Skeletal muscle satellite cell (primary cell): ENCODE measurements at regions not wholly inside any gene's neighbourhood (a gene's known extent, or its start where the extent isn't known, plus 50 kb on each side); places are given as distances from the start of the nearest gene placed in this dataset.
"Not testable (repeated sequence)": the region's sequence is repeated elsewhere in the genome, so short reads cannot be mapped to it uniquely, and the experiment has no call there.

Source experiments
- H3K27me3 ChIP-seq: 2 replicates; pipeline ENCODE4 v1.7.0; 2013; ENCODE audit warnings: low read length; ENCODE audit not compliant: control insufficient read depth, insufficient read depth
- H3K36me3 ChIP-seq: 2 replicates; pipeline ENCODE4 v1.7.0; 2013; ENCODE audit warnings: mild to moderate bottlenecking, control low read depth, low read length; ENCODE audit not compliant: insufficient read depth
- H3K4me1 ChIP-seq: 2 replicates; pipeline ENCODE4 v1.7.0; 2013; ENCODE audit warnings: low read length; ENCODE audit not compliant: control insufficient read depth, insufficient read depth
- H3K4me2 ChIP-seq: 2 replicates; pipeline ENCODE4 v1.7.0; 2013; ENCODE audit warnings: mild to moderate bottlenecking, low read length
- H3K4me3 ChIP-seq: 2 replicates; pipeline ENCODE4 v1.7.0; 2013; ENCODE audit warnings: low read length
- H3K9ac ChIP-seq: 2 replicates; pipeline ENCODE4 v1.7.0; 2013; ENCODE audit warnings: mild to moderate bottlenecking, low read depth, low read length, moderate library complexity
- H3K9me3 ChIP-seq: replicated peaks from 2 replicates; pipeline ENCODE4 v1.7.0; 2013; ENCODE audit warnings: mild to moderate bottlenecking, control low read depth, low read length

GRCh38 chr4:78660559-78660958 is 109.0 kb downstream of the ANXA3 start:
- Histone ChIP-seq H3K9ac (no peak overlapping the region), H3K4me3 (no peak overlapping the region), H3K9me3 (no peaks in the 10 kb centered on the region), H3K36me3 (no peaks in the 10 kb centered on the region), H3K27me3 (no peaks in the 10 kb centered on the region), H3K4me1 (peaks cover 21% of the 10 kb centered on the region), H3K4me2 (no peak overlapping the region)

DNA sequence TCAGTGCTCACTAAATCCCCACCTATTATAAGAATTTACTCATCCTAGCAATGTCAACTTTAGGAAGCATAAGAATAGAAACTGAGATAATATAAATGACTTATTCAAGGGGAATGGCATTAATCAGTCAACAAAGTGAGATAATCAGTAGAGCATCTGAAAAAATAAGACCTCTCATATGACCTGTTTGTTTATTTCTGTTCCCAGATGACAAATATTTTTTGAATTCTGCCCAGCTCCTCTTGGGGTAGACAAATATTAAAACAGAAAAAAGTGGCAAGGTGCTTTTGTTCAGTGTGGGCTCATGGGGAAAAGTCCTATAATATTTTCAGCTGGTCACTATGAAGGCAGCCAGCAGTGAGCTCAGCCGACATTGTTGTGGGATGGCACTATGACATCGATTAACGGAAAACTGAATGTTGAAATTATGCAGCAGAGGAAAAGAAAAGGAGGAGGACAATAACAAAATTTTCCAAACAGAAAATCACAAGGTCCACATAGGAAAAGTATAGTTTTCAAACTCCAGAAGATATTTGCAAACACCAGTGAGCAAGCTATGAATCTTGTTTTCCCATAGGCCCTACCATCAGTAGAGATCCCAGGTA is 109.6 kb downstream of the ANXA3 start:
- Histone ChIP-seq H3K27me3 (no peaks in the 10 kb centered on the region), H3K9me3 (no peaks in the 10 kb centered on the region), H3K36me3 (no peaks in the 10 kb centered on the region), H3K9ac (no peak overlapping the region), H3K4me1 (peaks cover 21% of the 10 kb centered on the region), H3K4me2 (peak overlapping the region; percentile 65), H3K4me3 (no peak overlapping the region)

GRCh38 chr4:78661921-78662521 is 110.5 kb downstream of the ANXA3 start:
- Histone ChIP-seq H3K9me3 (no peaks in the 10 kb centered on the region), H3K36me3 (no peaks in the 10 kb centered on the region), H3K4me2 (peak overlapping the region; percentile 65), H3K27me3 (no peaks in the 10 kb centered on the region), H3K4me3 (peak overlapping the region; percentile 36), H3K9ac (no peak overlapping the region), H3K4me1 (peaks cover 21% of the 10 kb centered on the region)

- H3K9ac ChIP-seq, result no peak overlapping the region
- no peak overlapping the region for H3K4me2 ChIP-seq
- no peaks in the 10 kb centered on the region for H3K36me3 ChIP-seq
- no peaks in the 10 kb centered on the region for H3K9me3 ChIP-seq
- peaks cover 20% of the 10 kb centered on the region for H3K4me1 ChIP-seq
- H3K27me3 ChIP-seq, result no peaks in the 10 kb centered on the region
- H3K4me3 ChIP-seq, result no peak overlapping the region
Measured at GRCh38 chr4:78662658-78663057, 111.1 kb downstream of the ANXA3 start.

GRCh38 chr4:78664296-78664695 is 111.9 kb upstream of the BMP2K start:
- not testable (repeated sequence) for H3K9me3 ChIP-seq, H3K9ac ChIP-seq, H3K4me2 ChIP-seq, H3K27me3 ChIP-seq, H3K4me3 ChIP-seq, H3K36me3 ChIP-seq
- peaks cover 15% of the 10 kb centered on the region for H3K4me1 ChIP-seq

DNA sequence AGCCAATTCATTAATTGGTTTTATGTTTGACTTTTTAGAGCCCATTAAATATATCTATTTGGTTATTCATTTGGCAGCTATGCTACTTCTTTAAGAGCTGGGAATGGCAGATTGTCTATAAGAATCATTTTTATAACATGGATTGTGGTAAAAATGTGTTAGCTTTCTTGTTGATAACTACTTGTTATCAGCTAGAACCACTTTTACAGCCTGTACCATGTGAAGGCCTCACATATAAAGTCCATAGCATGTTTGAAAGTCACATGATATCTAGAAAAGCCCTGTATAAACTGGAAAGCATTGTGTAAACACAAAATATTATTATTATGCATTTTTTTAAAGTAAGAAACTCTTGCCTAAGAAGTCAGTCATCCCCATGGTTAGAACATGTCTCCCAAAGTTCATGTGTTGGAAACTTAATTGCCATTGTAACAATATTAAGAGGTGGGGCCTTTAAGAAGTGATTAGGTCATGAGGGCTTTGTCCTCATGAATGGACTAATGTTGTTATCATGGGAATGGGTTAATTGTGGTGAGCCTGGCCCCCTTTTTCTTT is 110.9 kb upstream of the BMP2K start:
- Histone ChIP-seq H3K4me2 (no peak overlapping the region), H3K9me3 (no peaks in the 10 kb centered on the region), H3K9ac (no peak overlapping the region), H3K4me3 (no peak overlapping the region), H3K27me3 (no peaks in the 10 kb centered on the region), H3K36me3 (no peaks in the 10 kb centered on the region), H3K4me1 (peaks cover 15% of the 10 kb centered on the region)

DNA sequence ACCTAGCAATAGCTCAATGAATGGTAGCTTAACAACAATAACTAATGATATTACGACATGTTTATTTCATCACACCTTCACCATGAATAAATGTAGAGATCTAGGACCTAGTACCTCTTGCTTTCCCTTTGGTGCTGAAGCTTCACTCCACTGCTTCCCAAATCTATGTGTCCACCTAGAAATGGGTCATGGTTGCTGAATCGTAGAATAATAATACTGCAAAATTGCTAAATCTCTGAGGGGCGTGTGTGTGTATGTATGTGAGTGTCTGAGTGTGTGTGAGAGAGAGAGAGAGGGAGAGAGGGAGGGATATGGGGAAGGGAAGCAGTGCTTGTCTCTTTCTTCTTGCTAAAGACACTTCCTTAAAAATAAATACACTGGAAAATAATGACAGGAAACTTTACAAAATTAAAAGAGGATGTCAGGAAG is 109.3 kb upstream of the BMP2K start:
- no peaks in the 10 kb centered on the region for H3K36me3 ChIP-seq
- peaks cover 6% of the 10 kb centered on the region for H3K4me1 ChIP-seq
- no peaks in the 10 kb centered on the region for H3K9me3 ChIP-seq
- no peak overlapping the region for H3K4me3 ChIP-seq
- no peak overlapping the region for H3K9ac ChIP-seq
- no peaks in the 10 kb centered on the region for H3K27me3 ChIP-seq
- H3K4me2 ChIP-seq, result no peak overlapping the region

GRCh38 chr4:78667325-78667724 is 108.8 kb upstream of the BMP2K start:
- no peak overlapping the region for H3K4me3 ChIP-seq
- H3K9me3 ChIP-seq, result no peaks in the 10 kb centered on the region
- H3K36me3 ChIP-seq, result no peaks in the 10 kb centered on the region
- no peaks in the 10 kb centered on the region for H3K27me3 ChIP-seq
- no peak overlapping the region for H3K9ac ChIP-seq
- H3K4me1 ChIP-seq, result peaks cover 2% of the 10 kb centered on the region
- no peak overlapping the region for H3K4me2 ChIP-seq

- H3K9ac ChIP-seq, result no peak overlapping the region
- no peaks in the 10 kb centered on the region for H3K4me1 ChIP-seq
- H3K27me3 ChIP-seq, result no peaks in the 10 kb centered on the region
- no peaks in the 10 kb centered on the region for H3K9me3 ChIP-seq
- H3K4me2 ChIP-seq, result no peak overlapping the region
- no peaks in the 10 kb centered on the region for H3K36me3 ChIP-seq
- H3K4me3 ChIP-seq, result no peak overlapping the region
Measured at GRCh38 chr4:78667764-78668163, 108.4 kb upstream of the BMP2K start.

- no peak overlapping the region for H3K4me2 ChIP-seq
- H3K4me1 ChIP-seq, result no peaks in the 10 kb centered on the region
- H3K9ac ChIP-seq, result no peak overlapping the region
- no peaks in the 10 kb centered on the region for H3K36me3 ChIP-seq
- H3K9me3 ChIP-seq, result no peaks in the 10 kb centered on the region
- no peaks in the 10 kb centered on the region for H3K27me3 ChIP-seq
- H3K4me3 ChIP-seq, result no peak overlapping the region
Measured at GRCh38 chr4:78669453-78669852, 106.7 kb upstream of the BMP2K start.

DNA sequence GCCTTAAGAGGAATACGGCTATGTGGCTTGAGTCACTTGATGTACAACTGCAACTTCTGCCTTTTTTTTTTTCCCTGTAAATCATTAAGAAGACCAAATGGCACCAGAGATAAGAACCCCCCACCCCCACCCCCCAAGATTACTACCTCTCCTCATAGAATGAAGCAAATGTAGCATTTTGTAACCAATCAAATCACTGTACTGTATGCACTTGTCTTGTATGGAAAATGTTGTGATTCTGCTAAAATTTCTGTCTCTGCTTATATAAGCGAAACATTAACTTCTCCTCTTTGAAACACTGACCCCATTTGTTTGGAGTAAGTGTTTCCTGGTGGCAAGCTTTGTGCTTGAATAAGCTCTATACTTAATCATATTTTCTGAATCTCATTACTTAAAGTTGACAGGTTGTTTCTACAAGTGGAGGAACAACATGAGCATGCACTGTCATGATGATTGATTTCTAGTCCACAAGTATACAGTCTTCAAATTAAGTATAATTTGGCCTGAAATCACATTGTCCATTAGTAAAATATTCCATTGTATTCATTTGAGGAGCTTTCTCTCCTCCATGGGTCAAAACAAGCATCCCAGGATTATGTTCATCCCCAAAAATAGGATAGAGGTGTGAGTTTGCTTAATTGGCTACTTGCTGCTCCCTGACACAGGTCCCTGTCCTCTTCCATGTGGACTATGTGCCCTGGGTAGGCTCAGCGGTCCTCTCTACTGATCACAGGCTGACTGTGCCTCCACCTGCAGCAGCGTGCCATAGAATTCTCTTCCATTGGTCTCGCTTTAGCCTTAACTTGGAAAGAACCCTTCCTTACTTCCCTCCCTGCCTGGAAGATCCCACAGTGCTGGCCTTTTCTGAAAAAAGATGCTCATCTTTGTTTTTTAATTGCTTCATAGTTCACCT is 104.0 kb upstream of the BMP2K start:
- Histone ChIP-seq H3K9me3 (no peaks in the 10 kb centered on the region), H3K9ac (no peak overlapping the region), H3K4me1 (no peaks in the 10 kb centered on the region), H3K36me3 (no peaks in the 10 kb centered on the region), H3K4me3 (no peak overlapping the region), H3K27me3 (no peaks in the 10 kb centered on the region), H3K4me2 (no peak overlapping the region)
